Activated B cell treated with CpG ODN at 0.5 μM for 24 hours (primary cell): ENCODE measurements at regions not wholly inside any gene's neighbourhood (a gene's known extent, or its start where the extent isn't known, plus 50 kb on each side); places are given as distances from the start of the nearest gene placed in this dataset.

Experiments
- ATAC-seq: fragments of 200-7000 bp; cut with Tn5 transposase; one replicate; pipeline ENCODE4 v1.10.0; 2021; ENCODE audit warnings: low read depth, mild to moderate bottlenecking, moderate library complexity
- CTCF ChIA-PET: fragments of 350-600 bp; sonication (Branson Sonifier 250); formaldehyde crosslinking; loops from one replicate; lab custom pipeline; 2021; ENCODE audit warnings: antibody characterized with exemption; lab: Charles Lee
- POLR2A ChIA-PET: fragments of 350-600 bp; sonication (Branson Sonifier 250); formaldehyde crosslinking; loops from one replicate; lab custom pipeline; 2021; ENCODE audit warnings: antibody characterized with exemption; lab: Charles Lee
- DNase-seq: peaks from one replicate; pipeline ENCODE4 v3.0.0; 2022
- H3K27ac Mint-ChIP-seq: one replicate; pipeline ENCODE4 v1.8.0; 2020; ENCODE audit warnings: mixed read lengths
- H3K27me3 Mint-ChIP-seq: one replicate; pipeline ENCODE4 v1.8.0; 2021; ENCODE audit warnings: mixed read lengths
- H3K36me3 Mint-ChIP-seq: one replicate; pipeline ENCODE4 v1.8.0; 2021; ENCODE audit warnings: low read depth, mixed read lengths
- H3K4me1 Mint-ChIP-seq: one replicate; pipeline ENCODE4 v1.8.0; 2021; ENCODE audit warnings: mixed read lengths
- H3K4me3 Mint-ChIP-seq: one replicate; pipeline ENCODE4 v1.8.0; 2020; ENCODE audit warnings: mild to moderate bottlenecking, mixed read lengths
- H3K9me3 Mint-ChIP-seq: one replicate; pipeline ENCODE4 v1.8.0; 2020; ENCODE audit warnings: mixed read lengths
- CTCF ChIP-seq: fragments of 200-600 bp; IDR thresholded peaks from one replicate; pipeline ENCODE4 v1.8.0; 2022; ENCODE audit warnings: antibody characterized with exemption, mild to moderate bottlenecking
- intact Hi-C: fragments of 100-400 bp; cut with micrococcal nuclease; formaldehyde crosslinking; loops from one replicate; pipeline ENCODE4 v1.15.1; 2024

- Mint-ChIP-seq H3K27me3 (no peaks in the 10 kb centered on the region), H3K27ac (no peak overlapping the region), H3K4me1 (no peaks in the 10 kb centered on the region), H3K9me3 (peaks cover 12% of the 10 kb centered on the region), H3K4me3 (no peak overlapping the region), H3K36me3 (no peaks in the 10 kb centered on the region)
- intact Hi-C loops: no loop called here
- ChIA-PET CTCF (no interaction called here), POLR2A (no interaction called here)
- ATAC-seq (no peak), DNase-seq (no peak)
- TF ChIP-seq CTCF: no peak
Measured at GRCh38 chr21:22544747-22545146, 1546.5 kb downstream of the NCAM2 start.

- ChIA-PET POLR2A (no interaction called here), CTCF (no interaction called here)
- DNase-seq (no peak), ATAC-seq (no peak)
- no peaks in the 10 kb centered on the region for H3K4me1 Mint-ChIP-seq
- H3K9me3 Mint-ChIP-seq: no peaks in the 10 kb centered on the region
- no peak for TF ChIP-seq CTCF
- no peak overlapping the region for H3K27ac Mint-ChIP-seq
- H3K27me3 Mint-ChIP-seq: no peaks in the 10 kb centered on the region
- H3K36me3 Mint-ChIP-seq: no peaks in the 10 kb centered on the region
- intact Hi-C loops: no loop called here
- no peak overlapping the region for H3K4me3 Mint-ChIP-seq
Measured at GRCh38 chr21:22552390-22552789, 1554.2 kb downstream of the NCAM2 start.

GRCh38 chr21:22554690-22555316 lies 1556.6 kb downstream of the NCAM2 start:
- Mint-ChIP-seq H3K9me3 (no peaks in the 10 kb centered on the region), H3K27ac (no peak overlapping the region), H3K36me3 (no peaks in the 10 kb centered on the region), H3K27me3 (no peaks in the 10 kb centered on the region), H3K4me3 (no peak overlapping the region), H3K4me1 (no peaks in the 10 kb centered on the region)
- ChIA-PET POLR2A (no interaction called here), CTCF (no interaction called here)
- ATAC-seq (no peak), DNase-seq (no peak)
- no peak for TF ChIP-seq CTCF
- intact Hi-C loops: no loop called here

- CTCF ChIA-PET: no interaction called here
- TF ChIP-seq CTCF: no peak
Measured at GRCh38 chr21:22556829-22557228, 1558.6 kb downstream of the NCAM2 start.

GRCh38 chr21:22561946-22562345 lies 1563.7 kb downstream of the NCAM2 start:
- ChIA-PET POLR2A (no interaction called here), CTCF (no interaction called here)
- no peak overlapping the region for H3K4me3 Mint-ChIP-seq
- DNase-seq (no peak), ATAC-seq (no peak)
- no peaks in the 10 kb centered on the region for H3K4me1 Mint-ChIP-seq
- no peak for TF ChIP-seq CTCF
- no peaks in the 10 kb centered on the region for H3K36me3 Mint-ChIP-seq
- no peaks in the 10 kb centered on the region for H3K27me3 Mint-ChIP-seq
- no peak overlapping the region for H3K27ac Mint-ChIP-seq
- H3K9me3 Mint-ChIP-seq: no peaks in the 10 kb centered on the region
- intact Hi-C loops: no loop called here

More at GRCh38 chr21:22556829-22557228, 1558.6 kb downstream of the NCAM2 start:
- Mint-ChIP-seq H3K9me3 (no peaks in the 10 kb centered on the region), H3K27ac (no peak overlapping the region), H3K4me3 (no peak overlapping the region), H3K27me3 (no peaks in the 10 kb centered on the region), H3K36me3 (no peaks in the 10 kb centered on the region), H3K4me1 (no peaks in the 10 kb centered on the region)
- intact Hi-C loops: no loop called here
- POLR2A ChIA-PET: no interaction called here
- DNase-seq (no peak), ATAC-seq (no peak)
